CD4-positive, CD25-positive, alpha-beta regulatory T cell (primary cell): ENCODE measurements at regions not wholly inside any gene's neighbourhood (a gene's known extent, or its start where the extent isn't known, plus 50 kb on each side); places are given as distances from the start of the nearest gene placed in this dataset.

Experiments used
- ATAC-seq, 2 donors: fragments of 150-1000 bp; cut with Tn5 transposase; one replicate each; pipeline ENCODE4 v1.10.0; 2021; ENCODE audit warnings: low read depth in 2 of 2, moderate number of reproducible peaks in 2 of 2, moderate library complexity in 1 of 2
- DNase-seq, 3 donors: peaks; one replicate each; pipeline versions ENCODE4 v3.0.0 to v3.0.0-alpha.2; 2012 to 2022; ENCODE audit warnings: mixed read lengths in 1 of 3
- H3K27ac ChIP-seq: one replicate; pipeline ENCODE4 v1.7.0; 2013; ENCODE audit warnings: mild to moderate bottlenecking, low read length; ENCODE audit not compliant: insufficient read depth, poor library complexity, severe bottlenecking
- H3K27me3 ChIP-seq: one replicate; pipeline ENCODE4 v1.7.0; 2013; ENCODE audit warnings: low read length; ENCODE audit not compliant: control insufficient read depth, insufficient read depth
- H3K36me3 ChIP-seq: one replicate; pipeline ENCODE4 v1.7.0; 2013; ENCODE audit warnings: mild to moderate bottlenecking, low read length, moderate library complexity; ENCODE audit not compliant: control insufficient read depth, insufficient read depth
- H3K4me1 ChIP-seq: 2 replicates; pipeline ENCODE4 v1.7.0; 2013; ENCODE audit warnings: mild to moderate bottlenecking, low read length; ENCODE audit not compliant: insufficient read depth, control insufficient read depth, poor library complexity, severe bottlenecking
- H3K4me3 ChIP-seq: one replicate; pipeline ENCODE4 v1.7.0; 2013; ENCODE audit warnings: low read depth, mild to moderate bottlenecking, low read length, moderate library complexity
- H3K9me3 ChIP-seq, 2 experiments: 1 replicate in 1 of 2; 2 replicates in 1 of 2; pipeline ENCODE4 v1.7.0; 2013; ENCODE audit warnings: low read length in 2 of 2, mild to moderate bottlenecking in 1 of 2, moderate library complexity in 1 of 2; ENCODE audit not compliant: control insufficient read depth in 2 of 2
- H3K27ac Mint-ChIP-seq, 3 donors: one replicate each; pipeline ENCODE4 v1.8.0; 2020 to 2022; ENCODE audit warnings: mild to moderate bottlenecking in 3 of 3, mixed read lengths in 3 of 3, moderate library complexity in 2 of 3
- H3K27me3 Mint-ChIP-seq: one replicate; pipeline ENCODE4 v1.8.0; 2022; ENCODE audit warnings: mild to moderate bottlenecking, mixed read lengths
- H3K36me3 Mint-ChIP-seq: one replicate; pipeline ENCODE4 v1.8.0; 2020; ENCODE audit warnings: mixed read lengths
- H3K4me1 Mint-ChIP-seq, 4 donors: one replicate each; pipeline ENCODE4 v1.8.0; 2020 to 2022; ENCODE audit warnings: mixed read lengths in 4 of 4, mild to moderate bottlenecking in 1 of 4
- H3K4me3 Mint-ChIP-seq, 4 donors: one replicate each; pipeline ENCODE4 v1.8.0; 2020 to 2022; ENCODE audit warnings: mild to moderate bottlenecking in 4 of 4, mixed read lengths in 4 of 4, moderate library complexity in 3 of 4
- H3K9me3 Mint-ChIP-seq, 7 donors: one replicate each; pipeline ENCODE4 v1.8.0; 2020 to 2022; ENCODE audit warnings: mixed read lengths in 7 of 7, mild to moderate bottlenecking in 3 of 7, moderate library complexity in 2 of 7

DNA sequence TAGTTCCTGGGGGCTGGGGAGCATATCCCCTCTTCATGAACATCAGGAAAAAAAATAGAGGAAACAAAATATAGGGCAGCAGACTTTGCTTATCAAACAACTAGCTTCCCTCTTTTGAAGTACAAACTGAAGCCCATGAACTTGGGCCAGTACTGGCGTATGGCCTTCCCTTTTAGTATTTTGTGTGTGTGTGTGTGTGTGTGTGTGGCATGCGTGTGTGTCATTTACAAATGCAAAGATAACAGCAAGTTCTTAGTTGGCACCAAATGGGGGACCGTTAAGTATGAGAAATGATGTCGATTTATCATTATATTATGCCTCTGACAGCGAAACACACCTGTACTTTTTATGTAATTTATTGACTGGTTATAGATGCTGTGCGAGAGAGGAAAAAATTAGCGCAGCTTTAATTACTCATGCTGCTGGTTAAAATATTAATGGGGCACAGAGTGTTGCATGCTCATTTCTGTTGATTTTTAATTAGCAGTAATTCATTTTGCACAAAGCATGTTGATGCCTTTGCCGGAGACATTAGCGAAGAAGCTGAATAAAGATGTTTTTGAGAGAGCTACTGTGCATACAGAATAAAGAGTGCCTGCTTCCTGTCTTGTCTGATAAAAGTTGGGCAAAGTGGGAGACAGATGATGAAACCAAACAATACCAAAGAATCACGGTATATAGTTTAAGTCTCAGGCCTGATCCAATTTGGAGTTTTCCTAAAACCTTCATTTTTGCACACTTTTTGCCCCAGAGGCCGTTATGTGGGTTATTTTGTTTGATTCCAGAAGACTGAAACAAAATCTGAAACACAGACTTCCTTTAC, 297.1 kb downstream of the SATB1 start:
- Histone ChIP-seq H3K27me3 (no peaks in the 10 kb centered on the region), H3K4me3 (no peak overlapping the region), H3K27ac (no peak overlapping the region), H3K9me3 (no peaks in the 10 kb centered on the region), H3K4me1 (no peaks in the 10 kb centered on the region), H3K36me3 (no peaks in the 10 kb centered on the region)
- Mint-ChIP-seq H3K36me3 (no peaks in the 10 kb centered on the region), H3K4me3 (no peak overlapping the region), H3K9me3 (peaks cover 0 to 7% (median 0%) of the 10 kb centered on the region in 7 donors), H3K27me3 (peaks cover 4% of the 10 kb centered on the region), H3K27ac (no peak overlapping the region), H3K4me1 (no peaks in the 10 kb centered on the region)
- ATAC-seq (no peak), DNase-seq (no peak)

DNA sequence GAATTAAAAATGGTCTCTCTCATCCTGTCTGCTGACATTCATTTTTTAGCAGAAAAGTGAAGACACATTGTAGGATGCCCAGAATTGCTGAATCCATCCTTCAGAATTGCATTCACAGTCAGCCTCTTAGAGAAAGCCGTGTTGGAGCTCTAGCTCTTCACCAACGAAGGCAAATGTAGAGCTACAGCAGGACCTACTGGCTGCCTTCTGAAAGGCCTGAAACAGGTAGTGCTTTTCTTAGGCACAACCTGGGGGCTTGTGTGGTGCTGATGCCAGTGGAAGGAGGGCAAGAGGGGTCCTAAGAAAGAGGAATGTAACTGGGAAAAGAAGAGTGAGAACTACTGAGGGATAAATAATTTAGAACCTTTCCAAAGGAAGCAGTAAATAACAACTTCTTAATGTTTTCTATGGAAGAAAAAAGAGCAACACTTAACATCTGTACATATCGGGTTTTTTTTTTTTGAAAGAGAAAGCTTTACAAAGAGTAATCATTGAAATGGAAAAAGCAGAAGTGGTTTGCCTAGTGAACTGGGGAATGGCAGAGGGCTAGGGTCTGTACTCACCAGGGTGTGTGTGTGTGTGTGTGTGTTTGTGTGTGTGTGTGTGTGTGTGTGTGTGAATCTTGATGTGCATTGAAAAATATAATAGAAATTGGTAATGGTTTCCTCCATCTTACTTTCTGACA, 297.8 kb downstream of the SATB1 start:
- Mint-ChIP-seq H3K9me3 (peaks cover 0 to 7% (median 0%) of the 10 kb centered on the region in 7 donors), H3K4me1 (no peaks in the 10 kb centered on the region), H3K27me3 (peaks cover 4% of the 10 kb centered on the region), H3K27ac (no peak overlapping the region), H3K36me3 (no peaks in the 10 kb centered on the region), H3K4me3 (no peak overlapping the region)
- no peak overlapping the region for H3K27ac ChIP-seq
- H3K9me3 ChIP-seq = no peaks in the 10 kb centered on the region
- no peak for DNase-seq
- H3K4me1 ChIP-seq = no peaks in the 10 kb centered on the region
- H3K4me3 ChIP-seq = no peak overlapping the region
- H3K27me3 ChIP-seq = no peaks in the 10 kb centered on the region
- peak in 1 of 2 donors; percentile 31 for ATAC-seq
- no peaks in the 10 kb centered on the region for H3K36me3 ChIP-seq

DNA sequence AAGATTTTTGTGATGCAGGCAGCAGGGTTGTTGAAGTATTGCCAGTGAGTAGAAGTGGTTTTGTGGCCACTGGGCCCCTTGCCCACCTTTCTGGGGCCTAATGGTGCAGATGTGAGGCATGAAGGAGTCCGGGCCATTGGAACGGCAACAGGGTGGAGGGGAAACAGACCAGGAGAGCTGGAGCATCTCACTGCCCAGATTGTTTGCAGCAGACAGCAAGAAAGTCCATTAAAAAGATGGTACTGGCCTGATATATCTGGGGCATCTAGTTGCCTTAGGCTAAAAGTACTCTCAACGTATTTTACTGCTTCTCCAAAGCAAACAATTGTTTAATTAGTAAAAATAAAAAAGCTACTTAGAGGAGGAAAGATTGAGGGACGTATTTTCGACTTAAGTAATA, 298.4 kb downstream of the SATB1 start:
- H3K4me1 ChIP-seq = no peaks in the 10 kb centered on the region
- Mint-ChIP-seq H3K27me3 (peaks cover 4% of the 10 kb centered on the region), H3K27ac (no peak overlapping the region), H3K4me1 (no peaks in the 10 kb centered on the region), H3K4me3 (no peak overlapping the region), H3K9me3 (peaks cover 0 to 7% (median 0%) of the 10 kb centered on the region in 7 donors), H3K36me3 (no peaks in the 10 kb centered on the region)
- DNase-seq (no peak), ATAC-seq (no peak)
- no peak overlapping the region for H3K4me3 ChIP-seq
- H3K36me3 ChIP-seq = no peaks in the 10 kb centered on the region
- H3K9me3 ChIP-seq = no peaks in the 10 kb centered on the region
- no peak overlapping the region for H3K27ac ChIP-seq
- H3K27me3 ChIP-seq = no peaks in the 10 kb centered on the region

- peaks cover 0 to 7% (median 0%) of the 10 kb centered on the region in 7 donors for H3K9me3 Mint-ChIP-seq
- peaks cover 4% of the 10 kb centered on the region for H3K27me3 Mint-ChIP-seq
- no peak for ATAC-seq
- Histone ChIP-seq H3K36me3 (no peaks in the 10 kb centered on the region), H3K4me1 (no peaks in the 10 kb centered on the region), H3K27ac (no peak overlapping the region), H3K27me3 (no peaks in the 10 kb centered on the region), H3K9me3 (no peaks in the 10 kb centered on the region), H3K4me3 (no peak overlapping the region)
- no peak overlapping the region for H3K27ac Mint-ChIP-seq
- no peaks in the 10 kb centered on the region for H3K4me1 Mint-ChIP-seq
- no peak overlapping the region for H3K4me3 Mint-ChIP-seq
- H3K36me3 Mint-ChIP-seq = no peaks in the 10 kb centered on the region
- no peak for DNase-seq
Observed at GRCh38 chr3:18124501-18124900, 300.6 kb downstream of the SATB1 start.

DNA sequence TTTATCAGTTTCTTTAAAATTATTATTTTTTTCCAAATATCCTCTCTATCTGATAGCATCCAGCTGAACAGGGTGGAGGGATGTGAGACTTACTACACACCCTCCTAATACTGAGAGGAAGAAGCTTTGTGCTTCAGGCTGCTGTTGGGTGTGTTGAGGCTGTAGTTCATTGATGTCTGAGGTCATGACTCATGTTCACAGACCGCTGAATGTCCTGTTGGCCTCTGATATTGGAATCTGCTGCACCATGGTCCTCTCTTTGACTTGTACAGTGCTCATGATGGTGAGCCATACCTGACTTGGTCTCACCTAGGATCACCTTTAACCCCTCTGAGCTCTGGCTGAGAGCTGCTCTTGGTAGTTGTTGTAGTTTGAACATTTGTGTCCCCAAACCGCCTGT, 302.9 kb downstream of the SATB1 start:
- ATAC-seq (no peak), DNase-seq (no peak)
- Histone ChIP-seq H3K27me3 (no peaks in the 10 kb centered on the region), H3K27ac (no peak overlapping the region), H3K9me3 (no peaks in the 10 kb centered on the region), H3K4me1 (no peaks in the 10 kb centered on the region), H3K36me3 (no peaks in the 10 kb centered on the region), H3K4me3 (no peak overlapping the region)
- H3K4me3 Mint-ChIP-seq = no peak overlapping the region
- H3K4me1 Mint-ChIP-seq = no peaks in the 10 kb centered on the region
- H3K27ac Mint-ChIP-seq = no peak overlapping the region
- no peaks in the 10 kb centered on the region for H3K36me3 Mint-ChIP-seq
- H3K27me3 Mint-ChIP-seq = no peaks in the 10 kb centered on the region
- peaks cover 0 to 6% (median 0%) of the 10 kb centered on the region in 7 donors for H3K9me3 Mint-ChIP-seq

DNA sequence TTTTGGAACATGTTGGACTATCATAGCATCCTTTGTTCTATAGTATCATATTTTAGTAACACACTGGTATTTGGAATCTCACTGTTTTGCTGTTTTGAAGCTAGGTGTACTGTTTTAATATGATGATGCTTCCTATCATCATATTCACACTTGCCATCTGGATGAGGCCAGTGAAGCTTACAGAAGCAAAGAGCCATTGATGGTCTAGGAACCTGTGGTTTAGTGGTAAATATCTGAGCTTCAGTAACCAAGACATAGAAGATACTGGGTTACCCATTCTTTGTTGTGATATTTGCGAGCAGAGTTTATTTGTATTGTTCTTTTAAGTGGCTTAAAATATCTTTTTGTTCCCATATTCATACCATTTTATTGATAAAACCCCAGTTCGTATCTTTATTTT, 304.1 kb downstream of the SATB1 start:
- Mint-ChIP-seq H3K36me3 (no peaks in the 10 kb centered on the region), H3K4me3 (no peak overlapping the region), H3K27me3 (no peaks in the 10 kb centered on the region), H3K4me1 (no peaks in the 10 kb centered on the region), H3K9me3 (peaks cover 0 to 3% (median 0%) of the 10 kb centered on the region in 7 donors), H3K27ac (no peak overlapping the region)
- ATAC-seq = no peak
- DNase-seq = no peak
- H3K27ac ChIP-seq = no peak overlapping the region
- H3K9me3 ChIP-seq = no peaks in the 10 kb centered on the region
- no peaks in the 10 kb centered on the region for H3K4me1 ChIP-seq
- H3K36me3 ChIP-seq = no peaks in the 10 kb centered on the region
- no peaks in the 10 kb centered on the region for H3K27me3 ChIP-seq
- no peak overlapping the region for H3K4me3 ChIP-seq

GRCh38 chr3:18119866-18120265, 305.3 kb downstream of the SATB1 start:
- Mint-ChIP-seq H3K4me1 (no peaks in the 10 kb centered on the region), H3K27me3 (no peaks in the 10 kb centered on the region), H3K36me3 (no peaks in the 10 kb centered on the region), H3K9me3 (peaks cover 0 to 3% (median 0%) of the 10 kb centered on the region in 7 donors), H3K27ac (no peak overlapping the region), H3K4me3 (no peak overlapping the region)
- H3K27me3 ChIP-seq = no peaks in the 10 kb centered on the region
- H3K9me3 ChIP-seq = no peaks in the 10 kb centered on the region
- ATAC-seq (no peak), DNase-seq (no peak)
- H3K36me3 ChIP-seq = no peaks in the 10 kb centered on the region
- no peak overlapping the region for H3K4me3 ChIP-seq
- no peaks in the 10 kb centered on the region for H3K4me1 ChIP-seq
- no peak overlapping the region for H3K27ac ChIP-seq

DNA sequence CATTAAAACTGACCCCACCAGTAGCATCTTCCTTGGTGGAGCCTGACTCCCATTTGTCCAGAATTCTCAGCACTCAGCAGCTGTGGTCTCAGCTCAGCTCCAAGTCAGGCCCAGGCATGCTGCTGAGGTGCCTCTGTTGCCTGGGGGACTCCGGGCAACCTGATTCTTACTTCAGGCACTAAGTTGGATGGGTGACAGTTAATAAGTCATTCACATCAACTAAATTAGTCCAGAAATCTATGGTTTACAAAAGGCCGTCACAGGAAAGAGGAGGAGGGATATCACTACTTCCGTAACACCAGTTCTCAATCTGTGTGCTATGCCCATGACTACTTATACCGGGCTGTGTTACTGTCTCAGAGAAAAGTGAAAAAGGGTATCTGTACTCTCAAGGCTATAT, 310.2 kb downstream of the SATB1 start:
- DNase-seq = no peak
- Mint-ChIP-seq H3K9me3 (no peaks in the 10 kb centered on the region), H3K4me3 (no peak overlapping the region), H3K27me3 (no peaks in the 10 kb centered on the region), H3K36me3 (no peaks in the 10 kb centered on the region), H3K27ac (no peak overlapping the region), H3K4me1 (peaks cover 0 to 5% (median 0%) of the 10 kb centered on the region in 4 donors)
- no peak for ATAC-seq
- Histone ChIP-seq H3K4me1 (no peaks in the 10 kb centered on the region), H3K4me3 (no peak overlapping the region), H3K36me3 (no peaks in the 10 kb centered on the region), H3K27me3 (no peaks in the 10 kb centered on the region), H3K9me3 (no peaks in the 10 kb centered on the region), H3K27ac (no peak overlapping the region)
